KMS-11 (cell line): ENCODE measurements at regions not wholly inside any gene's neighbourhood (a gene's known extent, or its start where the extent isn't known, plus 50 kb on each side); places are given as distances from the start of the nearest gene placed in this dataset.

Source experiments
- H2AFZ ChIP-seq: fragments of 200-600 bp; sonication (generic); 2 replicates; pipeline ENCODE4 v1.6.1; 2016; ENCODE audit warnings: antibody characterized with exemption, mixed run types, low read depth
- H3K27ac ChIP-seq: fragments of 200-600 bp; sonication (generic); 2 replicates; pipeline ENCODE4 v1.6.1; 2016; ENCODE audit warnings: mild to moderate bottlenecking, mixed run types
- H3K27me3 ChIP-seq: fragments of 200-600 bp; sonication (generic); 2 replicates; pipeline ENCODE4 v1.6.1; 2017; ENCODE audit warnings: mild to moderate bottlenecking, low read depth, mixed run types, moderate library complexity; ENCODE audit not compliant: insufficient read depth
- H3K36me3 ChIP-seq: fragments of 200-600 bp; sonication (generic); 2 replicates; pipeline ENCODE4 v1.6.1; 2017; ENCODE audit warnings: mild to moderate bottlenecking, mixed run types; ENCODE audit not compliant: insufficient read depth
- H3K4me1 ChIP-seq: fragments of 200-600 bp; sonication (generic); 2 replicates; pipeline ENCODE4 v1.6.1; 2016; ENCODE audit warnings: mild to moderate bottlenecking, low read depth, mixed run types; ENCODE audit not compliant: poor library complexity, severe bottlenecking
- H3K4me2 ChIP-seq: fragments of 200-600 bp; sonication (generic); 2 replicates; pipeline ENCODE4 v1.7.0; 2016; ENCODE audit warnings: mild to moderate bottlenecking, mixed run types
- H3K4me3 ChIP-seq: fragments of 200-600 bp; sonication (generic); IDR thresholded peaks from 2 replicates; pipeline ENCODE4 v1.6.1; 2017; ENCODE audit warnings: low read depth, low read length, mixed read lengths; ENCODE audit not compliant: insufficient read depth
- H3K79me2 ChIP-seq: fragments of 200-600 bp; sonication (generic); 2 replicates; pipeline ENCODE4 v1.6.1; 2016; ENCODE audit warnings: low read depth, mixed run types; ENCODE audit not compliant: insufficient read depth
- H3K9ac ChIP-seq: fragments of 200-600 bp; sonication (generic); 2 replicates; pipeline ENCODE4 v1.6.1; 2016; ENCODE audit warnings: mild to moderate bottlenecking, mixed run types
- H4K20me1 ChIP-seq: fragments of 200-600 bp; sonication (generic); 2 replicates; pipeline ENCODE4 v1.6.1; 2016; ENCODE audit warnings: mild to moderate bottlenecking, mixed run types; ENCODE audit not compliant: insufficient read depth
- TF ChIP-seq, protein P1 (sequence below): fragments of 200-600 bp; sonication (generic); conservative IDR thresholded peaks from 2 replicates; pipeline ENCODE4 v1.6.1; 2017; ENCODE audit warnings: low read depth, mild to moderate bottlenecking, antibody characterized with exemption, low read length, moderate library complexity, mixed read lengths

DNA sequence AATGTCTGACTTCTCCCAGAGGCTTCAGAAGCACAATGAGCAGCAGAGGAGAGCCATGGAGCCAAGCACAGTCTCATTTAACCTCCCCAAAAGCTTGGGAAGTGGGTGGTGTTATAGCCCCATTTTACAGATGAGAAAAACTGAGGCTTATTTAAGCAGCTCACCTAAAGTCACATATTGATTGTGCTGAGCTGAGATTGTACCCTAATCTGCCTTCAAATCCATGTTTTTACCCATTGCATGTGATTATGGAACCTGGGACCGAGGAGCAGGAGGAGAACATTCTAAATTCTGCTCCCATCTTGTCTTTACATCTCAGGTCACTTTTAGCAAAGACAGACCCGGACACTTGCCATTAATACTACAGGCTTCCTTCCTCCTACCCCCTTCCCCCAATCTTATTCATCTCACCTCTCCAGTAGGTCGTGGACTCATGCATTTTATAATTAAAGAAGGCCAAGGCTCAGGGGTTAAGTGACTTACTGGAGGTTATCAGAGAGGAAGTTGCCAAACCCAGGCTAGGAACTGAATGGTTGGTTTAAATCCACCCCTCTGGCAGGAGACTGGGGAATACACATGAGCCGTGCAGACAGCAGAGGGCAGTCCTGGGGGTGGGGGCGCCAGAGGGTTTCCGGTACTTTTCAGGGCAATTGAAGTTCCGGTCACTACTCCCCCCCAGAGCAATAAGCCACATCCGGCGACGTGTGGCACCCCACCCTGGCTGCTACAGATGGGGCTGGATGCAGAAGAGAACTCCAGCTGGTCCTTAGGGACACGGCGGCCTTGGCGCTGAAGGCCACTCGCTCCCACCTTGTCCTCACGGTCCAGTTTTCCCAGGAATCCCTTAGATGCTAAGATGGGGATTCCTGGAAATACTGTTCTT is 51.0 kb upstream of the IL17B start:
- Histone ChIP-seq H3K27me3 (no peaks in the 10 kb centered on the region), H3K79me2 (no peaks in the 10 kb centered on the region), H3K4me3 (no peak overlapping the region), H4K20me1 (no peaks in the 10 kb centered on the region), H3K4me2 (no peak overlapping the region), H3K9ac (no peak overlapping the region), H3K27ac (no peak overlapping the region), H2AFZ (no peak overlapping the region), H3K36me3 (no peaks in the 10 kb centered on the region), H3K4me1 (no peaks in the 10 kb centered on the region)
- TF ChIP-seq, protein P1, sequence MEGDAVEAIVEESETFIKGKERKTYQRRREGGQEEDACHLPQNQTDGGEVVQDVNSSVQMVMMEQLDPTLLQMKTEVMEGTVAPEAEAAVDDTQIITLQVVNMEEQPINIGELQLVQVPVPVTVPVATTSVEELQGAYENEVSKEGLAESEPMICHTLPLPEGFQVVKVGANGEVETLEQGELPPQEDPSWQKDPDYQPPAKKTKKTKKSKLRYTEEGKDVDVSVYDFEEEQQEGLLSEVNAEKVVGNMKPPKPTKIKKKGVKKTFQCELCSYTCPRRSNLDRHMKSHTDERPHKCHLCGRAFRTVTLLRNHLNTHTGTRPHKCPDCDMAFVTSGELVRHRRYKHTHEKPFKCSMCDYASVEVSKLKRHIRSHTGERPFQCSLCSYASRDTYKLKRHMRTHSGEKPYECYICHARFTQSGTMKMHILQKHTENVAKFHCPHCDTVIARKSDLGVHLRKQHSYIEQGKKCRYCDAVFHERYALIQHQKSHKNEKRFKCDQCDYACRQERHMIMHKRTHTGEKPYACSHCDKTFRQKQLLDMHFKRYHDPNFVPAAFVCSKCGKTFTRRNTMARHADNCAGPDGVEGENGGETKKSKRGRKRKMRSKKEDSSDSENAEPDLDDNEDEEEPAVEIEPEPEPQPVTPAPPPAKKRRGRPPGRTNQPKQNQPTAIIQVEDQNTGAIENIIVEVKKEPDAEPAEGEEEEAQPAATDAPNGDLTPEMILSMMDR = no peak
